Esophagus muscularis mucosa (tissue), 3 donors: ENCODE measurements at regions not wholly inside any gene's neighbourhood (a gene's known extent, or its start where the extent isn't known, plus 50 kb on each side); places are given as distances from the start of the nearest gene placed in this dataset.

Experiments used
- CTCF ChIP-seq, 3 experiments: fragments of 200-600 bp in 2 of 3; fragments of 450-650 bp in 1 of 3; sonication (generic) in 2 of 3; IDR thresholded peaks; one replicate each; pipeline ENCODE4 v1.5.1; 2017 to 2019; ENCODE audit warnings: antibody characterized with exemption in 3 of 3, mild to moderate bottlenecking in 2 of 3, moderate library complexity in 1 of 3
- EP300 ChIP-seq: sonication (generic); formaldehyde crosslinking; IDR thresholded peaks from one replicate; pipeline ENCODE4 v1.6.1; 2017; ENCODE audit warnings: antibody characterized with exemption

- TF ChIP-seq CTCF (IDR thresholded peaks at IDR 0.05) (no peak), EP300 (no peak)
Measured at GRCh38 chr4:111450867-111451266, 694.4 kb upstream of the FAM241A start.
